HG02973 (cell line): ENCODE measurements at regions not wholly inside any gene's neighbourhood (a gene's known extent, or its start where the extent isn't known, plus 50 kb on each side); places are given as distances from the start of the nearest gene placed in this dataset.
"Not testable (repeated sequence)": the region's sequence is repeated elsewhere in the genome, so short reads cannot be mapped to it uniquely, and the experiment has no call there.

Experiments
- ATAC-seq: cut with Tn5 transposase; IDR thresholded peaks from one replicate; pipeline ENCODE4 v1.9.1; 2021; ENCODE audit warnings: moderate library complexity; ENCODE audit not compliant: unreplicated experiment

- no peak for ATAC-seq
These were observed 265.2 kb upstream of the SPHKAP start for GRCh38 chr2:228446734-228447133.

- ATAC-seq, result no peak
These were observed 262.7 kb upstream of the SPHKAP start for GRCh38 chr2:228444161-228444560.

- ATAC-seq, result no peak
These were observed 252.2 kb upstream of the SPHKAP start for GRCh38 chr2:228433721-228434120.

GRCh38 chr2:228432116-228432515, 250.6 kb upstream of the SPHKAP start:
- no peak for ATAC-seq

- no peak for ATAC-seq
These were observed 249.5 kb upstream of the SPHKAP start for GRCh38 chr2:228430986-228431385.

GRCh38 chr2:228426502-228427216, 245.2 kb upstream of the SPHKAP start:
- no peak for ATAC-seq

GRCh38 chr2:228425411-228426060, 244.0 kb upstream of the SPHKAP start:
- not testable (repeated sequence) for ATAC-seq

GRCh38 chr2:228417956-228418355, 236.5 kb upstream of the SPHKAP start:
- no peak for ATAC-seq

GRCh38 chr2:228417526-228417925, 236.0 kb upstream of the SPHKAP start:
- ATAC-seq, result no peak

- no peak for ATAC-seq
These were observed 228.6 kb upstream of the SPHKAP start for GRCh38 chr2:228410061-228410460.

- no peak for ATAC-seq
These were observed 228.0 kb upstream of the SPHKAP start for GRCh38 chr2:228409493-228409892.

GRCh38 chr2:228408529-228409227, 227.2 kb upstream of the SPHKAP start:
- no peak for ATAC-seq

- no peak for ATAC-seq
These were observed 226.3 kb upstream of the SPHKAP start for GRCh38 chr2:228407821-228408220.

GRCh38 chr2:228401065-228401912, 219.8 kb upstream of the SPHKAP start:
- ATAC-seq, result no peak

GRCh38 chr2:228387776-228388175, 206.3 kb upstream of the SPHKAP start:
- no peak for ATAC-seq

- ATAC-seq, result no peak
These were observed 197.4 kb upstream of the SPHKAP start for GRCh38 chr2:228378696-228379425.

- no peak for ATAC-seq
These were observed 196.7 kb upstream of the SPHKAP start for GRCh38 chr2:228378233-228378632.

GRCh38 chr2:228377533-228377932, 196.0 kb upstream of the SPHKAP start:
- ATAC-seq, result no peak

GRCh38 chr2:228374741-228375140, 193.3 kb upstream of the SPHKAP start:
- ATAC-seq, result no peak

GRCh38 chr2:228373191-228373590, 191.7 kb upstream of the SPHKAP start:
- ATAC-seq, result no peak
